Ishikawa (cell line): ENCODE measurements at regions not wholly inside any gene's neighbourhood (a gene's known extent, or its start where the extent isn't known, plus 50 kb on each side); places are given as distances from the start of the nearest gene placed in this dataset.

ENCODE experiments used
- CEBPB ChIP-seq: IDR thresholded peaks from 2 replicates; pipeline ENCODE4 v1.6.1; 2012
- CREB1 ChIP-seq: IDR thresholded peaks from 2 replicates; pipeline ENCODE4 v1.6.1; 2012; ENCODE audit warnings: low read depth
- EGR1 ChIP-seq: IDR thresholded peaks from 2 replicates; pipeline ENCODE4 v1.6.1; 2012
- EP300 ChIP-seq: IDR thresholded peaks from 2 replicates; pipeline ENCODE4 v1.6.1; 2012; ENCODE audit warnings: borderline replicate concordance
- FOXM1 ChIP-seq: IDR thresholded peaks from 2 replicates; pipeline ENCODE4 v1.6.1; 2012; ENCODE audit warnings: low read depth, borderline replicate concordance
- NFIC ChIP-seq: IDR thresholded peaks from 2 replicates; pipeline ENCODE4 v1.6.1; 2012
- RAD21 ChIP-seq: IDR thresholded peaks from 2 replicates; pipeline ENCODE4 v1.6.1; 2012; ENCODE audit warnings: low read depth
- TAF1 ChIP-seq: IDR thresholded peaks from 2 replicates; pipeline ENCODE4 v1.6.1; 2012; ENCODE audit warnings: low read depth, mild to moderate bottlenecking
- TCF12 ChIP-seq: IDR thresholded peaks from 2 replicates; pipeline ENCODE4 v1.6.1; 2012; ENCODE audit warnings: low read depth
- TEAD4 ChIP-seq: IDR thresholded peaks from 2 replicates; pipeline ENCODE4 v1.6.1; 2012
- YY1 ChIP-seq: IDR thresholded peaks from 2 replicates; pipeline ENCODE4 v1.6.1; 2012; ENCODE audit warnings: low read depth
- ZBTB7A ChIP-seq: IDR thresholded peaks from 2 replicates; pipeline ENCODE4 v1.6.1; 2012; ENCODE audit warnings: low read depth
- TF ChIP-seq, protein P1 (sequence below): IDR thresholded peaks from 2 replicates; pipeline ENCODE4 v1.6.1; 2012
- TF ChIP-seq, protein P2 (sequence below): IDR thresholded peaks from 2 replicates; pipeline ENCODE4 v1.6.1; 2012
- TF ChIP-seq, protein P3 (sequence below): IDR thresholded peaks from 2 replicates; pipeline ENCODE4 v1.6.1; 2012; ENCODE audit warnings: low read depth, mild to moderate bottlenecking

DNA sequence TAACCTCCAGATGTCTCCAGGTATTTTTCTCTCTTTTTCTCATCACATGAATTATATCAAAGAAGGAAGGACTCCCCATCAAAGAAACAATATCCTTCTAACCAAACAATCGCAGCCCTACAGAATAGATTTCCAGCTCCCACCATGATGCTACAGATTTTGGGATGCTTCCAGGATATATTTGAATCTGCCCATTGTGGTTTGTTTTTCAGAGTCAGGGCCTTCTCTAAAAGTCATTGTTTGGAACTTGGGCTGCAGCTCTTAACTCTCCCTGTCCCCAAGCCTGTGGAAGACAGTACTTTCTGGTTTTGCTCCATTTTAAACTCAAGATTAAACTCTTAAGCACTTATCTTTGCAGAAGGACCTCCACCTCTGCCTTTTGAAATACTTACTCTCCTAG is 223.2 kb downstream of the PMAIP1 start:
- TF ChIP-seq CEBPB: no peak
- TF ChIP-seq, protein P1, sequence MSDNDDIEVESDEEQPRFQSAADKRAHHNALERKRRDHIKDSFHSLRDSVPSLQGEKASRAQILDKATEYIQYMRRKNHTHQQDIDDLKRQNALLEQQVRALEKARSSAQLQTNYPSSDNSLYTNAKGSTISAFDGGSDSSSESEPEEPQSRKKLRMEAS: no peak
- no peak for TF ChIP-seq TEAD4
- TF ChIP-seq RAD21: no peak
- no peak for TF ChIP-seq TAF1
- TF ChIP-seq, protein P2, sequence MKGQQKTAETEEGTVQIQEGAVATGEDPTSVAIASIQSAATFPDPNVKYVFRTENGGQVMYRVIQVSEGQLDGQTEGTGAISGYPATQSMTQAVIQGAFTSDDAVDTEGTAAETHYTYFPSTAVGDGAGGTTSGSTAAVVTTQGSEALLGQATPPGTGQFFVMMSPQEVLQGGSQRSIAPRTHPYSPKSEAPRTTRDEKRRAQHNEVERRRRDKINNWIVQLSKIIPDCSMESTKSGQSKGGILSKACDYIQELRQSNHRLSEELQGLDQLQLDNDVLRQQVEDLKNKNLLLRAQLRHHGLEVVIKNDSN: no peak
- no peak for TF ChIP-seq TCF12
- no peak for TF ChIP-seq ZBTB7A
- TF ChIP-seq, protein P3, sequence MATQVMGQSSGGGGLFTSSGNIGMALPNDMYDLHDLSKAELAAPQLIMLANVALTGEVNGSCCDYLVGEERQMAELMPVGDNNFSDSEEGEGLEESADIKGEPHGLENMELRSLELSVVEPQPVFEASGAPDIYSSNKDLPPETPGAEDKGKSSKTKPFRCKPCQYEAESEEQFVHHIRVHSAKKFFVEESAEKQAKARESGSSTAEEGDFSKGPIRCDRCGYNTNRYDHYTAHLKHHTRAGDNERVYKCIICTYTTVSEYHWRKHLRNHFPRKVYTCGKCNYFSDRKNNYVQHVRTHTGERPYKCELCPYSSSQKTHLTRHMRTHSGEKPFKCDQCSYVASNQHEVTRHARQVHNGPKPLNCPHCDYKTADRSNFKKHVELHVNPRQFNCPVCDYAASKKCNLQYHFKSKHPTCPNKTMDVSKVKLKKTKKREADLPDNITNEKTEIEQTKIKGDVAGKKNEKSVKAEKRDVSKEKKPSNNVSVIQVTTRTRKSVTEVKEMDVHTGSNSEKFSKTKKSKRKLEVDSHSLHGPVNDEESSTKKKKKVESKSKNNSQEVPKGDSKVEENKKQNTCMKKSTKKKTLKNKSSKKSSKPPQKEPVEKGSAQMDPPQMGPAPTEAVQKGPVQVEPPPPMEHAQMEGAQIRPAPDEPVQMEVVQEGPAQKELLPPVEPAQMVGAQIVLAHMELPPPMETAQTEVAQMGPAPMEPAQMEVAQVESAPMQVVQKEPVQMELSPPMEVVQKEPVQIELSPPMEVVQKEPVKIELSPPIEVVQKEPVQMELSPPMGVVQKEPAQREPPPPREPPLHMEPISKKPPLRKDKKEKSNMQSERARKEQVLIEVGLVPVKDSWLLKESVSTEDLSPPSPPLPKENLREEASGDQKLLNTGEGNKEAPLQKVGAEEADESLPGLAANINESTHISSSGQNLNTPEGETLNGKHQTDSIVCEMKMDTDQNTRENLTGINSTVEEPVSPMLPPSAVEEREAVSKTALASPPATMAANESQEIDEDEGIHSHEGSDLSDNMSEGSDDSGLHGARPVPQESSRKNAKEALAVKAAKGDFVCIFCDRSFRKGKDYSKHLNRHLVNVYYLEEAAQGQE: no peak
- no peak for TF ChIP-seq EGR1
- no peak for TF ChIP-seq EP300
- TF ChIP-seq NFIC: no peak
- TF ChIP-seq FOXM1: no peak
- no peak for TF ChIP-seq CREB1
- TF ChIP-seq YY1: no peak

DNA sequence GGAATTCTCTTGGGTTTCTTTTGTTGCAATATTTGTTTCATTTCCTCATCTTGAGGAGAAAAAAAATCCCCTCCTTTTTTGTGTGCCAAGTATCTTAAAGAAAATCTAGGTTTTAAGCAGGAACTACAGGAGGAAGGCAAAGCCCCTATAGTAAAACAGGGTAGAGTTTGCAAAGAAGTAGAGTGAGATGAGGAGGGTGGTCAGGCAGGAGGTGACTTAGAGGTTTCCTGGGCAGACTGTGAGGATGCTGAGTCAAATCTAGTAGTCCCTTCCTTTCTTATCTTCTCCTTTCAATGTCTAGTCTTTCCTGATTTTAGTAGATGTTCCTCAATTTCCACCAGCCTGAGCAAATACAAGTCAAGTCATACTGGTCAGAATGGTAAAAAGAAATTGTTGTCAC is 222.5 kb downstream of the PMAIP1 start:
- TF ChIP-seq TCF12 (no peak), CREB1 (no peak)

DNA sequence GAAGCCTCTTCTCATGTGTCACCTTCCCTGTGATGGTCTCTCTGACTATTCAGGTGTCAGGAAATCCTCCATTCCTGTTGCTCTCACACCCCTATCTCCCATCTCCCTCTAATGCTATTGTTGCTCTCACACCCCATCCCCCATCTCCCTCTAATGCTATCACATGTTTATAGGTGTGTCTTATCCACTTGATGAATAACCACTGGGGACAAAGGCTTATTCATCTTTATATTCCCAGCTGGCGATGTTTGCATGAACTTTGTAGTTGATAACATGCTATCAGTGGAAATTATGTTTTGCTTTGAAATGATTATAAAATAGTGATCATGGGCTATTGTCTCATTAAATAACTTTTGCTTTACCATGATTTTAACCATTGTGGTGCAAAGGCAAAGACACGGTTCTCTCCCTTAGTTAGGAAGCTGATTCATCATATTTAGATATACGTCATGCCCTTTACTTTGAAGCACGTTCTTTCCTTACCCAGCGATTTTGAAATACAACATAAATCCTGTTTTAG is 220.5 kb downstream of the PMAIP1 start:
- TF ChIP-seq, protein P1: no peak
- TF ChIP-seq TEAD4 (no peak), TAF1 (no peak), YY1 (no peak), FOXM1 (no peak), RAD21 (no peak), ZBTB7A (no peak), CREB1 (no peak), CEBPB (no peak), EP300 (no peak), EGR1 (no peak), TCF12 (no peak), NFIC (no peak)
- TF ChIP-seq, protein P2: no peak
- TF ChIP-seq, protein P3: no peak

DNA sequence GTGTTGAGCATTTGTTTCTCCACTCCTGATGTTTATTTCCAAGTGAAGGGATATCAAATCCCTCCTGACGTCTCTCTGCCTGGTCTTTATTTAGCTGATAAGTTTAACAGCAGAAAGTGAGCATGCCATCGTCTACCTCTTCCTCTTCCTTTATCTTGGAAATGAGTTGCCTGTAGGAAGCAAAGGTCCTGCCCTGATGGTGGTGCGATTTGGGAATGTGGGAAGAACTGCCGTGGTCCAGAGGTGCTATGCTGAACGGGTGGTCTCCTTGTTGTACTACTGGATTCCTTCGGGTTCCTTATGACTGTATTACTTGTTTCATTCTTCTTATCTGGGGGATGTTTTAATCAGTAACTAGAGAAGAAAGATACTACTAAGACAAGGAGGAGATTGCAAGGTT is 217.5 kb downstream of the PMAIP1 start:
- no peak for TF ChIP-seq RAD21
- TF ChIP-seq, protein P2: no peak
- TF ChIP-seq TAF1: no peak
- TF ChIP-seq, protein P1: no peak
- no peak for TF ChIP-seq FOXM1

DNA sequence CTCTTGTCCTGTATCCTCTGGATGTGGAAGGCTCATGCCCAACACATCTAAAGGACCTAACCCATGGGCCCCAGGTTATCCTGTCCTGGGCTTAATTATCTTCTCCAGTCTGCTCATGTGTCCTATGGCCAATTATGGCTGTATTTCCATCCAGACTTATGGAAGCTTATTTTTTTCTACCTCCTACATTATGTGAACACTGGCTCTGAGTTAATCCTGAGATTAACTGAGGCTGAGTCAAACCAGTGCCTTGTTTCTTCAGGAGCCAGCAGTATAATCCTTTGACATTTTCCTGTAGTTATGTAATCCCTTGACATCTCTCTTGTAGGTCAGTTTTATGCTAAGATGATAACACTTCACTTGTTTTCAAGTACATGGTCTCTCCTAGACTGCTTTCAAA is 213.6 kb downstream of the PMAIP1 start:
- no peak for TF ChIP-seq TEAD4
- TF ChIP-seq, protein P2: no peak
- TF ChIP-seq CREB1: no peak
- no peak for TF ChIP-seq ZBTB7A
- no peak for TF ChIP-seq EGR1
- TF ChIP-seq CEBPB: no peak
- TF ChIP-seq TCF12: no peak
- TF ChIP-seq, protein P3: no peak
